ENCODE measurements at regions not wholly inside any gene's neighbourhood (a gene's known extent, or its start where the extent isn't known, plus 50 kb on each side); places are given as distances from the start of the nearest gene placed in this dataset.
A peak's percentile ranks its signal among the peaks of the same experiment; 100 is the strongest.

GRCh38 chr11:116689413-116690127 lies 83.2 kb downstream of the BUD13 start:
- FAIRE-seq (no peak), ATAC-seq (no peak), DNase-seq (ENCODE audit: low spot score) (no peak)
- in situ Hi-C loops (cut with HindIII; ENCODE audit: extremely low pct_ligation_motif_present, low pct_unique_long_range_greater_than_20kb), result loop anchor here (5.0 kb wide), 2 partner anchors 47 to 172 kb away; no protein-coding TSS in a partner anchor
- H3K9ac ChIP-seq (ENCODE audit: insufficient read depth, low read depth, low read length), result no peak overlapping the region
- no peaks in the 10 kb centered on the region for H3K9me3 ChIP-seq (ENCODE audit: low read length)
- 21% methylated on average over 2 of the region's 12 CpGs for WGBS (ENCODE audit: low lambda C conversion rate)
- H3K4me1 ChIP-seq (ENCODE audit: insufficient read depth, low read length), result peaks cover 16% of the 10 kb centered on the region
- H3K27me3 ChIP-seq (ENCODE audit: control insufficient read depth in 1 of 2, insufficient read depth in 2 of 2, low read length in 2 of 2), result peaks cover 3 to 20% of the 10 kb centered on the region in 2 experiments; a peak in 3 of 5 replicates
- no peaks in the 10 kb centered on the region for H4K20me1 ChIP-seq (ENCODE audit: insufficient read depth, low read length)
- no TSS peak for BruUV-seq (replicated peaks)
- H2AFZ ChIP-seq (ENCODE audit: low read length), result no peak overlapping the region
- CTCF ChIA-PET (ENCODE audit: low intra/inter-chr PET ratio, low total read pairs), result no interaction called here
- intact Hi-C loops (cut with micrococcal nuclease; ENCODE audit: unreplicated experiment), result no loop called here
- TF ChIP-seq SP140L (CRISPR knock-in tag; IDR thresholded peaks at IDR 0.05; ENCODE audit: borderline replicate concordance) (no peak), DMAP1 (CRISPR knock-in tag; IDR thresholded peaks at IDR 0.05) (no peak), ZBTB25 (CRISPR knock-in tag; IDR thresholded peaks at IDR 0.05) (no peak), NR2F2 (IDR thresholded peaks at IDR 0.05; ENCODE audit: borderline replicate concordance, low read depth) (no peak), NFIC (IDR thresholded peaks at IDR 0.05; ENCODE audit: low read length) (no peak), KLF6 (CRISPR knock-in tag; IDR thresholded peaks at IDR 0.05) (no peak)
- POLR2A ChIA-PET, result no interaction called here
- no peak overlapping the region for H3K4me2 ChIP-seq (ENCODE audit: low read depth, low read length)
- no peaks in the 10 kb centered on the region for H3K36me3 ChIP-seq (replicated peaks in 1 of 2; ENCODE audit: control insufficient read depth in 1 of 2, insufficient read depth in 2 of 2, low read length in 2 of 2)
- H3K27ac ChIP-seq (ENCODE audit: extremely low read length, insufficient read depth, low read length), result no peak overlapping the region
- no peak overlapping the region for H3K4me3 ChIP-seq (replicated peaks in 1 of 3; ENCODE audit: insufficient read depth in 1 of 3, low read depth in 2 of 3, low read length in 3 of 3)
- no peaks in the 10 kb centered on the region for H3K79me2 ChIP-seq (ENCODE audit: insufficient read depth, low read length)

- H3K27me3 ChIP-seq (ENCODE audit: control insufficient read depth in 1 of 2, insufficient read depth in 2 of 2, low read length in 2 of 2), result peaks cover 0 to 9% of the 10 kb centered on the region in 2 experiments; a peak in 2 of 5 replicates
- ChIA-PET CTCF (ENCODE audit: low intra/inter-chr PET ratio, low total read pairs) (no interaction called here), POLR2A (interaction anchor here (0.6 to 2.5 kb wide), 2 partner anchors 21 to 26 kb away, joined by 3 to 8 read pairs; no protein-coding TSS in a partner anchor)
- intact Hi-C loops (cut with micrococcal nuclease; ENCODE audit: unreplicated experiment) (no loop called here), in situ Hi-C loops (cut with HindIII; ENCODE audit: extremely low pct_ligation_motif_present, low pct_unique_long_range_greater_than_20kb) (no loop called here)
- peaks cover 16% of the 10 kb centered on the region for H3K4me1 ChIP-seq (ENCODE audit: insufficient read depth, low read length)
- no peaks in the 10 kb centered on the region for H3K9me3 ChIP-seq (ENCODE audit: low read length)
- FAIRE-seq (no peak), ATAC-seq (no peak), DNase-seq (ENCODE audit: low spot score) (no peak)
- no peak overlapping the region for H3K4me3 ChIP-seq (replicated peaks in 1 of 3; ENCODE audit: insufficient read depth in 1 of 3, low read depth in 2 of 3, low read length in 3 of 3)
- no peaks in the 10 kb centered on the region for H3K79me2 ChIP-seq (ENCODE audit: insufficient read depth, low read length)
- H3K4me2 ChIP-seq (ENCODE audit: low read depth, low read length), result peak overlapping the region; percentile 56
- no peak overlapping the region for H2AFZ ChIP-seq (ENCODE audit: low read length)
- no TSS peak for BruUV-seq (replicated peaks)
- no peak overlapping the region for H3K27ac ChIP-seq (ENCODE audit: extremely low read length, insufficient read depth, low read length)
- H3K9ac ChIP-seq (ENCODE audit: insufficient read depth, low read depth, low read length), result no peak overlapping the region
- H4K20me1 ChIP-seq (ENCODE audit: insufficient read depth, low read length), result no peaks in the 10 kb centered on the region
- no peaks in the 10 kb centered on the region for H3K36me3 ChIP-seq (replicated peaks in 1 of 2; ENCODE audit: control insufficient read depth in 1 of 2, insufficient read depth in 2 of 2, low read length in 2 of 2)
- 12% methylated on average over 6 of the region's 6 CpGs for whole genome bisulfite sequencing (ENCODE audit: low lambda C conversion rate)
- no peak for TF ChIP-seq FOXO1 (CRISPR knock-in tag; IDR thresholded peaks at IDR 0.05)
- TF ChIP-seq ZNF263 (CRISPR knock-in tag; IDR thresholded peaks at IDR 0.05), result peak; percentile 1; the same call in 1 of the 2 replicates
- TF ChIP-seq SALL2 (CRISPR knock-in tag; IDR thresholded peaks at IDR 0.05), result no peak
- TF ChIP-seq ZNF652 (CRISPR knock-in tag; IDR thresholded peaks at IDR 0.05; ENCODE audit: borderline replicate concordance, low read depth), result no peak
- TF ChIP-seq ZNF766 (CRISPR knock-in tag; IDR thresholded peaks at IDR 0.05; ENCODE audit: borderline replicate concordance), result no peak
- TF ChIP-seq TRIM22 (IDR thresholded peaks at IDR 0.05), result no peak
- no peak for TF ChIP-seq HOXD1 (CRISPR knock-in tag; IDR thresholded peaks at IDR 0.05)
- peak; percentile 87 for TF ChIP-seq RAD51 (IDR thresholded peaks at IDR 0.05; ENCODE audit: borderline replicate concordance)
- TF ChIP-seq MTA3 (CRISPR knock-in tag; IDR thresholded peaks at IDR 0.05), result no peak
Observed at GRCh38 chr11:116688202-116688540, 84.6 kb downstream of the BUD13 start.

All from HepG2 (cell line).